Activated CD8-positive, alpha-beta T cell treated with anti-CD3 and anti-CD28 coated beads for 36 hours (primary cell): ENCODE measurements at regions not wholly inside any gene's neighbourhood (a gene's known extent, or its start where the extent isn't known, plus 50 kb on each side); places are given as distances from the start of the nearest gene placed in this dataset.

Experiments used
- ATAC-seq: fragments of 200-7000 bp; cut with Tn5 transposase; one replicate; pipeline ENCODE4 v1.10.0; 2021; ENCODE audit warnings: mild to moderate bottlenecking, moderate library complexity
- CTCF ChIA-PET: fragments of 350-600 bp; sonication (Branson Sonifier 250); formaldehyde crosslinking; loops from one replicate; lab custom pipeline; 2021; ENCODE audit warnings: antibody characterized with exemption; lab: Charles Lee
- POLR2A ChIA-PET: fragments of 350-600 bp; sonication (Branson Sonifier 250); formaldehyde crosslinking; loops from one replicate; lab custom pipeline; 2021; ENCODE audit warnings: antibody characterized with exemption; lab: Charles Lee
- DNase-seq: peaks from one replicate; pipeline ENCODE4 v3.0.0-alpha.2; 2020
- H3K27ac Mint-ChIP-seq: one replicate; pipeline ENCODE4 v1.8.0; 2021; ENCODE audit warnings: mild to moderate bottlenecking, mixed read lengths
- H3K27me3 Mint-ChIP-seq: one replicate; pipeline ENCODE4 v1.8.0; 2021; ENCODE audit warnings: mixed read lengths
- H3K36me3 Mint-ChIP-seq: one replicate; pipeline ENCODE4 v1.8.0; 2021; ENCODE audit warnings: low read depth, mixed read lengths
- H3K4me1 Mint-ChIP-seq: one replicate; pipeline ENCODE4 v1.8.0; 2021; ENCODE audit warnings: low read depth, mixed read lengths
- H3K4me3 Mint-ChIP-seq: one replicate; pipeline ENCODE4 v1.8.0; 2021; ENCODE audit warnings: mild to moderate bottlenecking, moderate library complexity, mixed read lengths
- H3K9me3 Mint-ChIP-seq: one replicate; pipeline ENCODE4 v1.8.0; 2021; ENCODE audit warnings: mixed read lengths
- CTCF ChIP-seq: fragments of 200-600 bp; IDR thresholded peaks from one replicate; pipeline ENCODE4 v1.8.0; 2022; ENCODE audit warnings: antibody characterized with exemption, mild to moderate bottlenecking
- intact Hi-C: fragments of 100-400 bp; cut with micrococcal nuclease; formaldehyde crosslinking; loops from one replicate; pipeline ENCODE4 v1.10.0; 2022

- CTCF ChIA-PET = interaction anchor here (1.0 to 4.0 kb wide), 2 partner anchors 15 to 108 kb away, joined by 3 to 15 read pairs; no protein-coding TSS in a partner anchor
Observed at GRCh38 chr20:58102261-58102660, 126.2 kb downstream of the ANKRD60 start.

GRCh38 chr20:58100731-58101356 lies 127.6 kb downstream of the ANKRD60 start:
- Mint-ChIP-seq H3K27ac (no peak overlapping the region), H3K4me3 (no peak overlapping the region), H3K27me3 (peaks cover 19% of the 10 kb centered on the region), H3K4me1 (peaks cover 1% of the 10 kb centered on the region), H3K36me3 (no peaks in the 10 kb centered on the region), H3K9me3 (peaks cover 2% of the 10 kb centered on the region)
- intact Hi-C loops = no loop called here
- ChIA-PET CTCF (interaction anchor here (4.0 kb wide), 1 partner anchor 14 kb away, joined by 15 read pairs; no protein-coding TSS in a partner anchor), POLR2A (no interaction called here)
- DNase-seq = no peak
- no peak for TF ChIP-seq CTCF
- no peak for ATAC-seq

More at GRCh38 chr20:58102261-58102660, 126.2 kb downstream of the ANKRD60 start:
- Mint-ChIP-seq H3K27ac (no peak overlapping the region), H3K4me3 (no peak overlapping the region), H3K27me3 (peaks cover 22% of the 10 kb centered on the region), H3K9me3 (peaks cover 2% of the 10 kb centered on the region), H3K4me1 (peaks cover 1% of the 10 kb centered on the region), H3K36me3 (no peaks in the 10 kb centered on the region)
- DNase-seq (no peak), ATAC-seq (no peak)
- POLR2A ChIA-PET = no interaction called here
- intact Hi-C loops = no loop called here
- no peak for TF ChIP-seq CTCF

- no peak for TF ChIP-seq CTCF
- ChIA-PET CTCF (interaction anchor here (4.0 kb wide), 1 partner anchor 13 kb away, joined by 15 read pairs; no protein-coding TSS in a partner anchor), POLR2A (no interaction called here)
- intact Hi-C loops = no loop called here
- Mint-ChIP-seq H3K4me3 (no peak overlapping the region), H3K36me3 (no peaks in the 10 kb centered on the region), H3K4me1 (peaks cover 1% of the 10 kb centered on the region), H3K27me3 (peaks cover 12% of the 10 kb centered on the region), H3K27ac (no peak overlapping the region), H3K9me3 (no peaks in the 10 kb centered on the region)
- ATAC-seq (no peak), DNase-seq (no peak)
Observed at GRCh38 chr20:58099956-58100730, 128.3 kb downstream of the ANKRD60 start.

- POLR2A ChIA-PET = no interaction called here
- intact Hi-C loops = no loop called here
- H3K4me3 Mint-ChIP-seq = no peak overlapping the region
- H3K27ac Mint-ChIP-seq = no peak overlapping the region
- H3K27me3 Mint-ChIP-seq = peaks cover 12% of the 10 kb centered on the region
- no peak for ATAC-seq
- no peak for DNase-seq
- no peak for TF ChIP-seq CTCF
- CTCF ChIA-PET = interaction anchor here (4.0 kb wide), 1 partner anchor 13 kb away, joined by 15 read pairs; no protein-coding TSS in a partner anchor
- H3K36me3 Mint-ChIP-seq = no peaks in the 10 kb centered on the region
- peaks cover 1% of the 10 kb centered on the region for H3K4me1 Mint-ChIP-seq
- H3K9me3 Mint-ChIP-seq = no peaks in the 10 kb centered on the region
Observed at GRCh38 chr20:58099291-58099935, 129.0 kb downstream of the ANKRD60 start.
